ENCODE measurements at regions not wholly inside any gene's neighbourhood (a gene's known extent, or its start where the extent isn't known, plus 50 kb on each side); places are given as distances from the start of the nearest gene placed in this dataset.

GRCh38 chr4:127214016-127214415 is 418.7 kb upstream of the INTU start:
- TF ChIP-seq CTCF (IDR thresholded peaks at IDR 0.05) (no peak), POLR2A (IDR thresholded peaks at IDR 0.05) (no peak)
